ENCODE measurements at regions not wholly inside any gene's neighbourhood (a gene's known extent, or its start where the extent isn't known, plus 50 kb on each side); places are given as distances from the start of the nearest gene placed in this dataset.

DNA sequence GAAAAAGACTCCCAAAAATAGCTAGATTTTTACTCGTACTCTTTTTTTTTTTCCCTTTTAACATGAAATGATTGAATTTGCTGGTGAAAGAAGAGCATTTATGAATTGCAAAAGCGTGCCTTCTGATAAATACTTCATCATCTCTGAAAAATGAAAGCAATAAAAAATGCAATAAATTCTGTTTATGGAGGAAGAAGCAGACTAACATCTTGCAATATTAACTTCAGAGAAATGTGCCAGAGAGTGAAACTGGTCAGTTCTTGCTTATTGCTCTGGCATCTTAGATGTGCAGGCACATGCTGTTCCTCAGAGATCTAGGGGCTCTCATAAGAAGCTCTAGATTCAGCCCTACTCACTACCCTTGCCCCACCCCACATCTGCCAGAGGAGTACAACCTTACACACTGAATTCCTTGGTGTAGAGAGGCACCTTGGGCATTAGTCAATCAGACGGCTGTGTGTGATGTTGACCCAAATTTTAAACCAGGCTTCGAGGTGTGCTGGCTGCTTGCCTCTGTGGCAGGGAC, 891.1 kb upstream of the GHITM start:
- intact Hi-C loops (cut with DNase I; ENCODE audit: low total_unique reads), result no loop called here
- Histone ChIP-seq H3K9me3 (peaks cover 0 to 17% (median 15%) of the 10 kb centered on the region in 4 donors), H3K4me3 (no peak overlapping the region), H3K27ac (no peak overlapping the region), H3K27me3 (no peaks in the 10 kb centered on the region), H3K4me1 (no peaks in the 10 kb centered on the region), H3K36me3 (no peaks in the 10 kb centered on the region)
- no peak for TF ChIP-seq POLR2A (IDR thresholded peaks at IDR 0.05)
- TF ChIP-seq, protein P1, sequence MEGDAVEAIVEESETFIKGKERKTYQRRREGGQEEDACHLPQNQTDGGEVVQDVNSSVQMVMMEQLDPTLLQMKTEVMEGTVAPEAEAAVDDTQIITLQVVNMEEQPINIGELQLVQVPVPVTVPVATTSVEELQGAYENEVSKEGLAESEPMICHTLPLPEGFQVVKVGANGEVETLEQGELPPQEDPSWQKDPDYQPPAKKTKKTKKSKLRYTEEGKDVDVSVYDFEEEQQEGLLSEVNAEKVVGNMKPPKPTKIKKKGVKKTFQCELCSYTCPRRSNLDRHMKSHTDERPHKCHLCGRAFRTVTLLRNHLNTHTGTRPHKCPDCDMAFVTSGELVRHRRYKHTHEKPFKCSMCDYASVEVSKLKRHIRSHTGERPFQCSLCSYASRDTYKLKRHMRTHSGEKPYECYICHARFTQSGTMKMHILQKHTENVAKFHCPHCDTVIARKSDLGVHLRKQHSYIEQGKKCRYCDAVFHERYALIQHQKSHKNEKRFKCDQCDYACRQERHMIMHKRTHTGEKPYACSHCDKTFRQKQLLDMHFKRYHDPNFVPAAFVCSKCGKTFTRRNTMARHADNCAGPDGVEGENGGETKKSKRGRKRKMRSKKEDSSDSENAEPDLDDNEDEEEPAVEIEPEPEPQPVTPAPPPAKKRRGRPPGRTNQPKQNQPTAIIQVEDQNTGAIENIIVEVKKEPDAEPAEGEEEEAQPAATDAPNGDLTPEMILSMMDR (IDR thresholded peaks at IDR 0.05), result no peak
- WGBS, 5 donors, result 57 to 77% (median 72%) methylated on average over 4 of the region's 4 CpGs
- DNase-seq, result no peak

DNA sequence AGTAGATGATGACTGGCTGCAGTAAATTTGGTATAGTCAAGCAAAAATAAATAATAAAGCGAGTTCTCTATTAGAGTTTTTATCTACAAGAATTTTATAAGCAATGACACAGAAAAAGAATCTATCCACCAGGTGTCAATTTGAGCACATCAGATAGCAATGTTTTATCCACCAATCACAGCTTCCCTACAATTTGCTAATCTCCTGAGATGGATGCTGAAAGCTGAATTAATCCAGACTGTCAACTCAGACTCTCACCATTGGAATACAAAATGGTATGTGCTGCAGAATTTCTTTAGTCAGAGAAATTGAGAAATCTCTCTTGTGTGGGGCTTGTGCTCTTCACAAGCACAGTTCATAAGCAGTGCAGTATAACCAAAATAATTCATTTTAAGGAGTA, 888.9 kb upstream of the GHITM start:
- TF ChIP-seq POLR2AphosphoS5 (IDR thresholded peaks at IDR 0.05) (no peak), EP300 (IDR thresholded peaks at IDR 0.05) (no peak), POLR2A (IDR thresholded peaks at IDR 0.05) (no peak)
- TF ChIP-seq, protein P1 (IDR thresholded peaks at IDR 0.05), result no peak
- intact Hi-C loops (cut with DNase I; ENCODE audit: low total_unique reads), result no loop called here
- 60 to 75% (median 66%) methylated on average over 1 of the region's 1 CpG for WGBS, 5 donors
- H3K36me3 ChIP-seq, result no peaks in the 10 kb centered on the region
- no peak overlapping the region for H3K4me3 ChIP-seq
- no peak overlapping the region for H3K27ac ChIP-seq
- H3K27me3 ChIP-seq, result no peaks in the 10 kb centered on the region
- peaks cover 3 to 36% (median 27%) of the 10 kb centered on the region in 4 donors for H3K9me3 ChIP-seq
- no peaks in the 10 kb centered on the region for H3K4me1 ChIP-seq
- DNase-seq, result no peak

DNA sequence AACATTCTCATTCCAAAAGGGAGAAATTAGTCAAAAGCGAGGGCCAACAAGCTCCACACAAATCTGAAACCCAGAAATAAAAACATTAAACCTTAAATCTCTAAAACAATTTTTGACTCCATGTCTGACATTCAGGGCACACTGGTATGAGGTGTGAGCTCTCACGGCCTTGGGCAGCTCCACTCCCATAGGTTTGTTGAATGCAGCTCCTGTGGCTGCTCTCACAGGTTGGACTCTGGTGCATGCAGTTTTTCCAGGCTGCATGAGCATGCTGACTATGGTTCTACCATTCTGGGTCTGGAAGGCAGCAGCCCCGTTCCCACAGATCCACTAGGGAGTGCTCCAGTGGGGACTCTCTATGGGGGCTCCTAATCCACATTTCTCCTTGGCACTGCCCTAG, 887.1 kb upstream of the GHITM start:
- Histone ChIP-seq H3K36me3 (no peaks in the 10 kb centered on the region), H3K27me3 (no peaks in the 10 kb centered on the region), H3K9me3 (peaks cover 3 to 40% (median 27%) of the 10 kb centered on the region in 4 donors), H3K27ac (no peak overlapping the region), H3K4me3 (no peak overlapping the region), H3K4me1 (no peaks in the 10 kb centered on the region)
- WGBS, 5 donors, result 57 to 65% (median 64%) methylated on average over 3 of the region's 3 CpGs
- no peak for DNase-seq
- TF ChIP-seq POLR2A (IDR thresholded peaks at IDR 0.05), result no peak
- no peak for TF ChIP-seq POLR2AphosphoS5 (IDR thresholded peaks at IDR 0.05)
- TF ChIP-seq EP300 (IDR thresholded peaks at IDR 0.05), result no peak
- TF ChIP-seq, protein P1 (IDR thresholded peaks at IDR 0.05), result no peak
- intact Hi-C loops (cut with DNase I; ENCODE audit: low total_unique reads), result no loop called here

DNA sequence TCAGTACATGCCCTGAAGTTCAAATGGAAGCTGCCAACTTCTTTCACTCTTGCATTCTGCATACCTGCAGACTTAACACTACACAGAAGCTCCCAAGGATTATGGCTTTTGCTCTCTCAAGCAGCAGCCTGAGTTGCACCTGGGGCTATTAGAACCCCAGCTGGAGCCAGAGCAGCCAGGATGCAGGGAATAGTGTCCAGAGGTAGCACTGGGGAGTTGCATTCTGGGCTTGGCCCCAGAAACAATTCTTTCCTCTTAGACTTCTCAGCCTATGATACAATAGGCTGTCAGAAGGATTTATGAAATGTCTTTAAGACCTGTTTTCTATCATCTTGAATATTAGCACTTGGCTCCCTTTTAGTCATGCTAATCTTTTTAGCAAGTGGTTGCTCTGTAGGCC, 886.7 kb upstream of the GHITM start:
- H3K36me3 ChIP-seq, result no peaks in the 10 kb centered on the region
- no peak overlapping the region for H3K4me3 ChIP-seq
- no peak for TF ChIP-seq EP300 (IDR thresholded peaks at IDR 0.05)
- no peak for TF ChIP-seq POLR2A (IDR thresholded peaks at IDR 0.05)
- no peak for TF ChIP-seq POLR2AphosphoS5 (IDR thresholded peaks at IDR 0.05)
- TF ChIP-seq, protein P1 (IDR thresholded peaks at IDR 0.05), result no peak
- no peak overlapping the region for H3K27ac ChIP-seq
- peaks cover 3 to 40% (median 27%) of the 10 kb centered on the region in 4 donors for H3K9me3 ChIP-seq
- peak in 1 of 2 donors; percentile 13 for DNase-seq
- no peaks in the 10 kb centered on the region for H3K4me1 ChIP-seq
- intact Hi-C loops (cut with DNase I; ENCODE audit: low total_unique reads), result no loop called here
- H3K27me3 ChIP-seq, result no peaks in the 10 kb centered on the region
